Epithelial cell of esophagus (primary cell): ENCODE measurements at regions not wholly inside any gene's neighbourhood (a gene's known extent, or its start where the extent isn't known, plus 50 kb on each side); places are given as distances from the start of the nearest gene placed in this dataset.
A peak's percentile ranks its signal among the peaks of the same experiment; 100 is the strongest.

Experiments
- DNase-seq: peaks from one replicate; pipeline ENCODE4 v3.0.0; 2010; ENCODE audit warnings: low read depth
- H3K4me3 ChIP-seq: 2 replicates; pipeline ENCODE4 v1.5.1; 2011; ENCODE audit warnings: mild to moderate bottlenecking, low read length, control low read depth
- CTCF ChIP-seq: IDR thresholded peaks from 2 replicates; pipeline ENCODE4 v1.5.1; 2011; ENCODE audit warnings: low read depth, mild to moderate bottlenecking, low read length, control low read depth, inconsistent platforms; ENCODE audit not compliant: insufficient read depth; ENCODE audit errors: missing control alignments

DNA sequence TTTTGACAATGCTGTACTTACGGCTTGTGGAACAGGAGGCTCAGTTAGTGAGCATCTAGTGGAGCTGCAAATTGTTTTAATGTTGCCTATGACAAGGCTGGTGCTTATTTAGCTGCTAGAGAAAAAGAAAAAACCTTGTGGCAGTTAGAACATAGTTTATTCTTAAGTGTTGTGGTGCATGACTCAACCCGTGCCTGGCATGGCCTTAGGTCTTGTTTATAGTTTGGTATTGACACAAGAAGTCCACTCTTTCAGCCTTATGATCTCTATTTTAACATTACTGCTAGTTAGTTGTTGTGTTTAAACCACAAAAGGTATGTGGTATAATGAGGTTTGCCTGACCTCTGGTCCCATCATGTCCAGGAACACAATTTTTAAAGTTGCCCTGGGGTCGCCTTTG is 744.6 kb downstream of the FAM181B start:
- no peak overlapping the region for H3K4me3 ChIP-seq
- TF ChIP-seq CTCF: no peak
- DNase-seq: peak; percentile 84

DNA sequence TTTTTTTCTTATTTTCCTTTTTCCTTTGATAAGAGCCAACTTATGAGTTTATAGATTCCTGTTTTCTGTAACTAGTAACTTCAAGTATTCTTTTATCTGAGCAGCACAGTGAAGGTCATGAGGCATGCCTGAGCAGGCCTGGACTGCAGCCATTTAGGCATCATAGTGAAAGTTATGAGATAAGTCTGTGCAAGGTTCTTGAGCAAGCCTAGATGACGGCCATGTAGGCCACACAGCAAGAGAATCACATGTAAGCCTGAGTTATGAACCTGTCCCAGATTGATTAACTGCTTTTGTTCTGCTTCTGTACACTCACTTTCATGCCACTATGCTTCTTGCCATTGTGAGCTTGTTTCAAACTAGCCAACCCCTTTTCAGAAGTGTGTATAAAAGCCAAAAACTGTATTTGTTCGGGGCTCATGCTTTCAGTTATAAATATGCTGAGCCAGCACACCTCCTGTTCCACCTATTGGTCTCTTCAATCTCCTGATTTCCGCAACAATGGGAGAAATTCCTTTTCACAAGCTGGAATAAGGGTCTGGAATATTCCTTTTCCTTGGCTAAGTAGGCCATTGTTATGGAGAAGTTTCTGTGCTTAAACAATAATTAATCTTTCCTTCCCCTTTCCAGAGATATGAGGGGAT is 745.7 kb downstream of the FAM181B start:
- H3K4me3 ChIP-seq: no peak overlapping the region
- TF ChIP-seq CTCF: no peak
- DNase-seq: peak; percentile 97

- DNase-seq: no peak
- no peak for TF ChIP-seq CTCF
- H3K4me3 ChIP-seq: no peak overlapping the region
These were observed 747.0 kb downstream of the FAM181B start for GRCh38 chr11:81986556-81987161.

DNA sequence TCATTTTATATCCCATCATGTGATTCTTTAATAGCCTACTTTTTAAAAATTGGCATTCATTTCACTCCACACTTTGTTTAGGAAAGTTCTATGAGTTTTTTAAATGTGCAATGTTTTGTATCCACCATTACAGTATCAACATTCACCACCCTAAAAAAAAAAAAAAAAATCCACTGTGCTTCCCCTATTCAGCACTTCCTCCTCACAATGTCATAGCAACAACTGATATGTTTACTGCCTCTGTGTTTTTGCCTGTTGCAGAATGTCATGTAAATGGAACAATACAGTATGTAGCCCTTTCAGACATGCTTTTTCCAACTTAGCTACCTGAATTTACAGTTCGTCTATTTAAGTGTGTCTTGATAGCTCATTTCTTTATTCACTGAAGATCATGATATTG is 754.2 kb downstream of the FAM181B start:
- H3K4me3 ChIP-seq: no peak overlapping the region
- TF ChIP-seq CTCF: no peak
- no peak for DNase-seq

DNA sequence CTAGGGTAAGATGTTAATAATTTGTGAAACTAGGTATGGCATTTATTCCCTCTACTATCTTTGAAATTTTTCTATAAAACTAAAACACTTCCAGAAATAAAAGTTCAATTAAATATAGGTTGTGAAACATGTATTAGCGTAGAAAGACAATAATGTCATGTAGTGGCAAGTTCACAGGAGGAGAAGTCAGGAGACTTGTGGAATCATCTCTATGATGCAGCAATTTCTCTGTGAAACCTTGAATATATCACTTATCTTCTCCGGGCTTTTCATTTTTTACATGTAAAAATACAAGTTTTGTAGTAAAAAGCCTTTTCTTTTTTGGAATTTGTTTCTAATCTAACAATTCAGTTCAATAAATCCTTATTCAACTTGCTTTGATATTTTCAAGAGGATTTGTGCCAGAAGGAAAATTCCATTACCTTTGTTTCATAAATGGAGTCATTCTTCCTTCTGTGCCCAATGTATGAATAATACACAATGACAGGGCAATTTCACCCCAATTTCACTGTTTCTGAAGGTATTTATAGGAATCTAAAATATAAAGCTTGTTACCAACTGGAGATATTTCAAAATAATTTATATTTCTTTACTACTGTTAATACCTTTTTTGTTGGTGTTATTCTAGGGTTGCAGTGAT is 758.3 kb downstream of the FAM181B start:
- TF ChIP-seq CTCF: no peak
- H3K4me3 ChIP-seq: no peak overlapping the region

DNA sequence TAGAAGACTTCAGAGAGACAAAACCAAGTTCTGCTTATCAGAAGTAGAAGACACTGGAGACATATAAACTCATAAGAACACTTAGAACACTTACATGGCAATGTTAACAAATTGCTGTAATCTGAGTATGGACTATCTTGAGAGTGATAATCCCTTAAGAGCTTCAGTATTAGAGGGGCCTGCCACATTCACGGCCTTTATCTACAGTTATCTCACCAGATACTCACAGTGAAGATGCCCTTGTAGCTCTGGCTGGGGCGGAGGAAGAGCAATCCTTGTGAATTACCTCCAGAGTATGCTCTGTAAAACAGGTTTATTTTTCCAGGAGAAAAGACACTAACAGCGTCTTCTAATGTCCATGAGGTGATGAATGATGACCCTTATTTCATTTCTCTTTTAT is 762.8 kb downstream of the FAM181B start:
- no peak for DNase-seq

More for the DNA sequence above, 758.3 kb downstream of the FAM181B start:
- peak; percentile 64 for DNase-seq

More for the DNA sequence above, 762.8 kb downstream of the FAM181B start:
- no peak overlapping the region for H3K4me3 ChIP-seq
- TF ChIP-seq CTCF: no peak
